HEK293 (cell line): ENCODE measurements at regions not wholly inside any gene's neighbourhood (a gene's known extent, or its start where the extent isn't known, plus 50 kb on each side); places are given as distances from the start of the nearest gene placed in this dataset.

Experiments used
- CTCF ChIA-PET: fragments of 350-600 bp; formaldehyde crosslinking; extraction: SDS; loops from one replicate; lab custom pipeline; 2021; ENCODE audit warnings: antibody characterized with exemption; lab: Yijun Ruan, JAX
- POLR2A ChIA-PET: fragments of 300-600 bp; formaldehyde crosslinking; extraction: SDS; loops from one replicate; lab custom pipeline; 2020; ENCODE audit warnings: antibody characterized with exemption, inconsistent platforms; lab: Yijun Ruan, JAX
- H3K27ac ChIP-seq: fragments of 200-500 bp; sonication (Bioruptor generic); 2 replicates; pipeline ENCODE4 v1.5.1; 2014; ENCODE audit warnings: low read depth, low read length, control low read depth, inconsistent platforms; ENCODE audit errors: extremely low read depth
- H3K36me3 ChIP-seq, 2 experiments: fragments of 200-500 bp in 1 of 2; sonication (Bioruptor generic) in 1 of 2; 1 replicate in 1 of 2; 2 replicates in 1 of 2; pipeline ENCODE4 v1.5.1; 2014 to 2017; ENCODE audit warnings: inconsistent platforms in 2 of 2, low read length in 2 of 2; ENCODE audit not compliant: control insufficient read depth in 2 of 2, insufficient read depth in 1 of 2
- H3K4me1 ChIP-seq: fragments of 200-500 bp; sonication (Bioruptor generic); 2 replicates; pipeline ENCODE4 v1.5.1; 2014; ENCODE audit warnings: mild to moderate bottlenecking, low read length, inconsistent platforms; ENCODE audit not compliant: control insufficient read depth, insufficient read depth
- H3K4me3 ChIP-seq: 2 replicates; pipeline ENCODE4 v1.5.1; 2011; ENCODE audit warnings: low read depth, mild to moderate bottlenecking, control low read depth, low read length, moderate library complexity
- H3K9me3 ChIP-seq: fragments of 200-500 bp; sonication (Bioruptor generic); 2 replicates; pipeline ENCODE4 v1.5.1; 2014; ENCODE audit warnings: low read depth, low read length, inconsistent platforms; ENCODE audit not compliant: control insufficient read depth, insufficient read depth
- KLF16 ChIP-seq: fragments of 450-650 bp; formaldehyde crosslinking; IDR thresholded peaks from 2 replicates; pipeline ENCODE4 v1.5.1; 2017; ENCODE audit warnings: missing biosample characterization, missing genetic modification characterization
- RBAK ChIP-seq: fragments of 450-650 bp; formaldehyde crosslinking; IDR thresholded peaks from 2 replicates; pipeline ENCODE4 v1.5.1; 2016; ENCODE audit warnings: missing biosample characterization, missing genetic modification characterization
- YY1 ChIP-seq: fragments of 450-650 bp; formaldehyde crosslinking; IDR thresholded peaks from 2 replicates; pipeline ENCODE4 v1.5.1; 2018; ENCODE audit warnings: missing biosample characterization, missing genetic modification characterization
- ZBTB21 ChIP-seq: fragments of 450-650 bp; formaldehyde crosslinking; IDR thresholded peaks from 2 replicates; pipeline ENCODE4 v1.5.1; 2017; ENCODE audit warnings: missing biosample characterization, missing genetic modification characterization
- ZEB2 ChIP-seq: fragments of 450-650 bp; formaldehyde crosslinking; IDR thresholded peaks from 2 replicates; pipeline ENCODE4 v1.5.1; 2016; ENCODE audit warnings: missing biosample characterization, missing genetic modification characterization
- ZIC2 ChIP-seq: fragments of 450-650 bp; formaldehyde crosslinking; IDR thresholded peaks from 2 replicates; pipeline ENCODE4 v1.5.1; 2016; ENCODE audit warnings: missing biosample characterization, missing genetic modification characterization
- ZNF146 ChIP-seq: fragments of 450-650 bp; formaldehyde crosslinking; IDR thresholded peaks from 2 replicates; pipeline ENCODE4 v1.5.1; 2016; ENCODE audit warnings: missing biosample characterization, missing genetic modification characterization
- ZNF202 ChIP-seq: fragments of 450-650 bp; formaldehyde crosslinking; IDR thresholded peaks from 2 replicates; pipeline ENCODE4 v1.5.1; 2016; ENCODE audit warnings: missing biosample characterization, missing genetic modification characterization, borderline replicate concordance
- ZNF24 ChIP-seq: fragments of 450-650 bp; formaldehyde crosslinking; IDR thresholded peaks from 2 replicates; pipeline ENCODE4 v1.5.1; 2016; ENCODE audit warnings: missing biosample characterization, missing genetic modification characterization
- ZNF48 ChIP-seq: fragments of 450-650 bp; formaldehyde crosslinking; IDR thresholded peaks from 2 replicates; pipeline ENCODE4 v1.5.1; 2016; ENCODE audit warnings: missing biosample characterization, missing genetic modification characterization
- ZNF626 ChIP-seq: fragments of 450-650 bp; sonication (Bioruptor Pico); formaldehyde crosslinking; IDR thresholded peaks from 2 replicates; pipeline ENCODE4 v1.5.1; 2018; ENCODE audit warnings: missing biosample characterization, missing genetic modification characterization, inconsistent platforms
- ZNF660 ChIP-seq: fragments of 450-650 bp; IDR thresholded peaks from 2 replicates; pipeline ENCODE4 v1.5.1; 2018; ENCODE audit warnings: missing biosample characterization, mild to moderate bottlenecking, missing genetic modification characterization
- ZNF76 ChIP-seq: fragments of 450-650 bp; formaldehyde crosslinking; IDR thresholded peaks from 2 replicates; pipeline ENCODE4; 2016; ENCODE audit warnings: low read depth, missing biosample characterization, missing genetic modification characterization, borderline replicate concordance
- ZNF785 ChIP-seq: fragments of 450-650 bp; formaldehyde crosslinking; IDR thresholded peaks from 2 replicates; pipeline ENCODE4 v1.5.1; 2016; ENCODE audit warnings: missing biosample characterization, missing genetic modification characterization
- ZNF792 ChIP-seq: fragments of 450-650 bp; formaldehyde crosslinking; IDR thresholded peaks from 2 replicates; pipeline ENCODE4 v1.5.1; 2016; ENCODE audit warnings: missing biosample characterization, missing genetic modification characterization
- TF ChIP-seq, protein P1 (sequence below): fragments of 450-650 bp; formaldehyde crosslinking; IDR thresholded peaks from 2 replicates; pipeline ENCODE4 v1.5.1; 2016; ENCODE audit warnings: missing biosample characterization, missing genetic modification characterization
- TF ChIP-seq, protein P2 (sequence below): sonication (generic); formaldehyde crosslinking; IDR thresholded peaks from 2 replicates; pipeline ENCODE4 v1.8.1; 2022; ENCODE audit warnings: mild to moderate bottlenecking, moderate library complexity, missing genetic modification reagents

DNA sequence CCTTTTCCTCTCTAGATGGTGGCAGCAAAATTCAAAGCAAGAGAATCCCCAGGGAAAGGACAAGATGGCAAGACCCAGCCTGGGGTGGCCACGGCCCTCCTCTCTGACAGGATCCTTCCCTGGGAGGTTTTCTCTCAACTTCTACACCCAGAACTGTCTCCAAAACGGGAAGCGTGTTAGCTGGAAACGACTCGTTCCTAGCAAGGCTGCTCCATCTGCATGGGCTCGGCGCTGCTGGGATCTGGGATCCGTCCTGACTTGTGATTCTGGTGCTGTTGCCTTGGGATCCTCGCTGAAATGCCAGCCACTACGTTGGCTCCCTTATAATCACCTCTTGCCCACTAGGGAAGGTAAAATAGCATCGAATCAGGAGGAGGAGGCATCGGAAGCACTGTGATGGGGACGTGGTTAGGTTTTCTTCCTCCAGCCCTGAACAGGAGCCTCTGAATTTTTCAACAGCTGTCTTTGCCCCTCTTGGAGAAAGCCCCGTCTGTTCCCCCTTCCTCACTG, 514.8 kb upstream of the MYT1L start (continued):
- TF ChIP-seq, protein P1, sequence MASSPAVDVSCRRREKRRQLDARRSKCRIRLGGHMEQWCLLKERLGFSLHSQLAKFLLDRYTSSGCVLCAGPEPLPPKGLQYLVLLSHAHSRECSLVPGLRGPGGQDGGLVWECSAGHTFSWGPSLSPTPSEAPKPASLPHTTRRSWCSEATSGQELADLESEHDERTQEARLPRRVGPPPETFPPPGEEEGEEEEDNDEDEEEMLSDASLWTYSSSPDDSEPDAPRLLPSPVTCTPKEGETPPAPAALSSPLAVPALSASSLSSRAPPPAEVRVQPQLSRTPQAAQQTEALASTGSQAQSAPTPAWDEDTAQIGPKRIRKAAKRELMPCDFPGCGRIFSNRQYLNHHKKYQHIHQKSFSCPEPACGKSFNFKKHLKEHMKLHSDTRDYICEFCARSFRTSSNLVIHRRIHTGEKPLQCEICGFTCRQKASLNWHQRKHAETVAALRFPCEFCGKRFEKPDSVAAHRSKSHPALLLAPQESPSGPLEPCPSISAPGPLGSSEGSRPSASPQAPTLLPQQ (tag by site-specific recombination), result no peak
- TF ChIP-seq ZNF48 (tag by site-specific recombination) (no peak), KLF16 (tag by site-specific recombination) (no peak)

DNA sequence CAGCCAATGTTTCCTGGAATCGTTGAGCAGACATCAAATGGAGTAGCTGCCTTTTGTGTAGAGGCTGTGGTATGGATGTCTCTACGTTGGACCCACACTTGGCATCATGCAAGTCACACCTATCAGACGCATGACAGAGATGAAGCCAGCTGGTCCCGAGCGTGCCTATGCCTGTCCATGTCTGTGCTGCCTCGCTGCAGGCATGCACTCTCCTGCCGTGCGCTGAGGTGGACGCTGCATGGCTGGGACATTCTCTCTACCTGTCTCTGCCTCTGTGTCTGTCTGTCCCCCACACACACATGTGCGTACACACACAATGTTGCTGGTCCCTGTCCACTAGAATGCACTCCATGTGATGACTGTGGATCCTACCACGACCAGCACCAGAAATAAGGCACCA, 514.2 kb upstream of the MYT1L start:
- CTCF ChIA-PET, result no interaction called here

DNA sequence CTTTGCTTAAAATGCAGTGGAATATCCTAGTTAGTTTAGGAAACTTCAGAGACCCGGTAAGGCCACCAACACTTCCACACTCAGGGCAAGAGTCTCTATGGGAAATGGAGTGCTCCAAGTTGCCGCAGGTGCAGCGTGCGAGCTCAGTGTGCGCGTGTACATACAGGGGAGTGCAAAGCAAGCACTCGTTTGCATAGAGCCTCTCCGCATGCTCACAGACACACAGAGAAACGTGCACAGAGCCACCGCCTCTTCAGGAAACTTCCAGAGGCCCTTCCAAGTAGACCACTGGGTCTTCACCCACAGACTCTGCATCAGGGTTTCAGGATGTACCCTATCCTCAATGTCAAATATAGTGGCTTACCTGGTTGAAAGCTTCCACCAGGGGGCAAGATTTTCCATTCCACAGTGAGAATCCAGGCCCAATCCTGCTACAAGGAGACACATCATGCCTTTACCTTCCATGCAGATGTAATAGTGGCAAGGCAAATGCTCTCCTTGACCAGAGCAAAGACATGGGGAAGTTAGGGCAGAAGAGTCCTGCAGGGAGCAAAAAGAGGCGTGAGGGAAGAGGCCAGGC, 513.0 kb upstream of the MYT1L start:
- no peak for TF ChIP-seq ZNF202 (tag by site-specific recombination)
- TF ChIP-seq, protein P2, sequence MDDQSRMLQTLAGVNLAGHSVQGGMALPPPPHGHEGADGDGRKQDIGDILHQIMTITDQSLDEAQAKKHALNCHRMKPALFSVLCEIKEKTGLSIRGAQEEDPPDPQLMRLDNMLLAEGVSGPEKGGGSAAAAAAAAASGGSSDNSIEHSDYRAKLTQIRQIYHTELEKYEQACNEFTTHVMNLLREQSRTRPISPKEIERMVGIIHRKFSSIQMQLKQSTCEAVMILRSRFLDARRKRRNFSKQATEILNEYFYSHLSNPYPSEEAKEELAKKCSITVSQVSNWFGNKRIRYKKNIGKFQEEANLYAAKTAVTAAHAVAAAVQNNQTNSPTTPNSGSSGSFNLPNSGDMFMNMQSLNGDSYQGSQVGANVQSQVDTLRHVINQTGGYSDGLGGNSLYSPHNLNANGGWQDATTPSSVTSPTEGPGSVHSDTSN (CRISPR knock-in tag), result no peak
- Histone ChIP-seq H3K36me3 (no peaks in the 10 kb centered on the region), H3K4me1 (no peaks in the 10 kb centered on the region), H3K27ac (no peak overlapping the region), H3K9me3 (no peaks in the 10 kb centered on the region), H3K4me3 (no peak overlapping the region)
- ChIA-PET POLR2A (no interaction called here), CTCF (interaction anchor here (0.6 to 1.9 kb wide), 3 partner anchors 10 to 809 kb away, joined by 3 to 8 read pairs (median 5); no protein-coding TSS in a partner anchor)

More for the DNA sequence above, 514.2 kb upstream of the MYT1L start:
- no peak overlapping the region for H3K27ac ChIP-seq
- POLR2A ChIA-PET, result no interaction called here
- H3K36me3 ChIP-seq, result no peaks in the 10 kb centered on the region
- TF ChIP-seq ZBTB21 (tag by site-specific recombination), result no peak
- TF ChIP-seq YY1 (tag by site-specific recombination), result no peak
- H3K9me3 ChIP-seq, result no peaks in the 10 kb centered on the region
- H3K4me1 ChIP-seq, result no peaks in the 10 kb centered on the region
- no peak overlapping the region for H3K4me3 ChIP-seq

DNA sequence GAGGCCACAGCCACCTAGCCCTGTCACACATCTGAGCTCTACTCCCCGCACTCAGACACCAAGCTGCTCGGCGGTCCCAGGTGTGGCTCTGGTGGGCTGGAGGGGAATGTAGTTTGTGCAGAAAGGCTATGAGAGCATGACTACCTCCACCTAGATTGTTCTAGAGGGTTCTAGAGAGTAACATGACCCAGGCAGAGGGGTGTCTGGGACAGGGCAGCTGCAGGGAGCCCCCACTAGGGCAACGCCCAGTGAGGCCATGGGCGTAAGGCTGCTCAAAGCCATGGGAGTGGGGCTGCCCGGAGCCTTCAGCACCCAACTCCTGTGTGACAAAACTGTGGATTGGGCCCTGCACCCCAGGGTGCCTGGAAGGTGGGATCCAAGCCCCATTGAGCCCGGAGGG, 511.4 kb upstream of the MYT1L start:
- Histone ChIP-seq H3K27ac (no peak overlapping the region), H3K4me3 (no peak overlapping the region), H3K9me3 (no peaks in the 10 kb centered on the region), H3K36me3 (no peaks in the 10 kb centered on the region), H3K4me1 (no peaks in the 10 kb centered on the region)
- CTCF ChIA-PET, result no interaction called here
- POLR2A ChIA-PET, result no interaction called here
- TF ChIP-seq ZEB2 (tag by site-specific recombination) (no peak), ZNF626 (tag by site-specific recombination) (no peak), RBAK (tag by site-specific recombination) (no peak), ZNF24 (tag by site-specific recombination) (no peak), ZNF660 (tag by site-specific recombination) (no peak), ZNF785 (no peak), ZNF146 (tag by site-specific recombination) (no peak), ZNF792 (tag by site-specific recombination) (no peak), ZIC2 (no peak), ZNF76 (tag by site-specific recombination) (no peak)
